ENCODE measurements at regions not wholly inside any gene's neighbourhood (a gene's known extent, or its start where the extent isn't known, plus 50 kb on each side); places are given as distances from the start of the nearest gene placed in this dataset. TPM values are rescaled to one million over a fixed set of nuclear protein-coding genes. Genes with fewer than 3 reads are reported as not detected.
A peak's percentile ranks its signal among the peaks of the same experiment; 100 is the strongest.
"Not testable (repeated sequence)": the region's sequence is repeated elsewhere in the genome, so short reads cannot be mapped to it uniquely, and the experiment has no call there.

DNA sequence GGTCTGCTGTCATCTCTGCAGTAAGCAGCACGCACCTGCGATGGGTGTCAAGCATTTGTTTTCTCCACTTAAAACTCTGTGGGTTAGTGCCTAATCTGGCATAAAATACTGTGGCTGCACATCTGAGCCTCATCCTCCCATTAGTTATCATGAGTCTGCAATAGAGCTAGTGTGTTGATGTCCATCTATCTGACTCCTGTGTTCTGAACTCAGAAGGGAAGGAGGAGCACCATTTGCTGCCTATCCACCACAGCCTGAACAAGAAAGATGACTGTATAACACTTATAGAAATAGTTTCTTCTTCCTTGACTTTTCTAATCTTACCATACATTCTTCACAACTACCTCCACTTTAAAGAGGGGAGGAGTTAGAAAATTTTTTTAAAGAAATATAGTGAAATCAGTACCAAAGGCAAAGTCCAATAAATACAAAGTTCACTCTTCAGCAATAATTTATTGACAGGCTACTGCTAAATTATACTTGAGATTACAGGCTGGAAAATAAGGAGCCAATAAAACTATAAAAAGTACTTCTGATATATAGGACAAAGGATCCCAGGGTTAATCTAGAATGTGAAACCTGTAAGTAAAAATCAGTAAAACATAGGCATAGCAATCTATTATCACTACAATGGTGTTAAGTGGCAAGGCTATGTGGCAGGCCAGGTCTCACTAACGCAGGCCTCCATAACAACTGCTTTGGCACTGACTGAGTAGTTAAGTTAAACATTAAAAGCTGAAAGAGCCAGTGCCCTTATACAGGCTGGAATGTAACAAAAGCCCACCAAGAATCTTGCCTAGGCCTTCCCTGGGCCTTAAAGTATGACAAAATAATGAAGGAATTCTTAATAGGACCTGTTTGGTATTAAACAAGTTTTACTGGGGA lies 70.2 kb downstream of the LGALS9C start:
- DNase-seq (ENCODE audit: low read depth); POLR2A ChIA-PET; H3K27me3 ChIP-seq (ENCODE audit: control insufficient read depth, insufficient read depth, low read length); CTCF ChIA-PET; H3K36me3 ChIP-seq (ENCODE audit: control insufficient read depth, insufficient read depth, low read length); H3K4me3 ChIP-seq (ENCODE audit: low read depth, low read length): not testable (repeated sequence)

DNA sequence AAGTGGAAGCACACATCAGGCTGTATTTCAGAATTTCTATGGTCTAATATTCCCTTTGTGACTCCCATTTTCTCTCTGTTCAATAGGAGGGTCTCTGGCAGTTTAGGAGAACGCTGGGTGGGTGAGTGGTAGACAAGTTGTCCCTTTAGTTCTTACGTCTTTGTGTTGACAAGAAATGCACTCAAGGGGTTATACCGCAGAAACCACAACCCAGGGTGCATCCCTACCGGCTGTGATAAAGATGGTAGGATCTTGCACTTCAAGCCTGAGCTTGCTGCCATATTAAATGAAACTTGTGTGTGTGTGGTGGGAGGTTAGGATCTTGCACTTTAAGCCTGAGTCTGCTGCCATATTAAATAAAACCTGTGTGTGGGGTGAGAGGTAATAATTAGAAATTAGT lies 80.5 kb downstream of the LGALS9C start:
- POLR2A ChIA-PET: not testable (repeated sequence)

DNA sequence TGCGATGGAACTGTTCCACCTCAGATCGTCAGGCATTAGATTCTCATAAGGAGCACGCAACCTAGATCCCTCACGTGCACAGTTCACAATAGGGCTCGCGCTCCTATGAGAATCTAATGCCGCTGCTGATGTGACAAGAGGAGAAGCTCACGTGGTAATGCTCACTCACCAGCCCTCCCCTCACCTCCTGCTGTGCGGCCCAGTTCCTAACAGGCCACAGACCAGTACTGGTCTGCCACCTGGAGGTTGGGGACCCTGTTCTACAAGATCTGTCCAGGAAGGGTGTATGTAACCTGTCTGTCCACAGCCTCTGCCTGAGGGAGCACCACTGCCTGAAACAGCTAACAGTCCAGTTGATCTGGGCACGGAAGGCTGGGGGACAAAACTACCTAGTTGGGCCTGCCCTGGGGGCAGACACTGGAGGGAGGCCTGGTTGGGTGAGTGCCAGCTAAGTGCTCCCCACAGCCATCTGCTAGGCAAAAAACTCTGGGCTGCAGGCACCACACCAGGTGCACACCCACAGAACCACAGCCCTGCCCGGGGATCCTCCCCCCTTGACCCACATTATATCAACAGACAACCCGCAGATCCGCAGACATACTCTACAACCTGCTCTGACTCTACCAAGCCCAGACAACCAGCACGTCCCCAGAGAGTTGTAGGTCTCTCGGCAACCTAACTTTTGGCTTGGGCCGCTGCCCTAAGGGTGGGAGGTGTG lies 80.7 kb downstream of the TBC1D28 start:
- H3K27me3 ChIP-seq (ENCODE audit: control insufficient read depth, insufficient read depth, low read length); CTCF ChIA-PET; H3K36me3 ChIP-seq (ENCODE audit: control insufficient read depth, insufficient read depth, low read length); POLR2A ChIA-PET; DNase-seq (ENCODE audit: low read depth); H3K4me3 ChIP-seq (ENCODE audit: low read depth, low read length): not testable (repeated sequence)

More for the DNA sequence above, 80.5 kb downstream of the LGALS9C start:
- H3K4me3 ChIP-seq (ENCODE audit: low read depth, low read length); H3K27me3 ChIP-seq (ENCODE audit: control insufficient read depth, insufficient read depth, low read length); H3K36me3 ChIP-seq (ENCODE audit: control insufficient read depth, insufficient read depth, low read length); CTCF ChIA-PET; DNase-seq (ENCODE audit: low read depth): not testable (repeated sequence)

DNA sequence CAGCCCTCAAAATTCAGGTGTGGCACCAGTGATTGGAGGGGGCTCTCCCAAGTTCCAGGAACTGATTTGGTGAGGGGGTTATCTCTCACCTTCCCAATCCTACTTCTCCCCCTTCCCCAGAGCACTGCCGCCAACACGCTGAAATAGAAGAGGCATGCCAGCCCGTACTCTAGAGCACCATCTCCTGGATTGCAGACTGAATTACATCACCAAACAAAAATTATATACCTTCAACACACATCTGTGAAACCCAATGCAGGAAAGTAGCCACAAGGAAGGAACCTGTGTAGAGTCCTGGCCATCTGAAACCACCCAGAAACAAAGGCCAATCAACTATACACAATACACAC lies 80.1 kb downstream of the TBC1D28 start:
- POLR2A ChIA-PET; H3K27me3 ChIP-seq (ENCODE audit: control insufficient read depth, insufficient read depth, low read length); DNase-seq (ENCODE audit: low read depth); CTCF ChIA-PET; H3K36me3 ChIP-seq (ENCODE audit: control insufficient read depth, insufficient read depth, low read length); H3K4me3 ChIP-seq (ENCODE audit: low read depth, low read length): not testable (repeated sequence)
- TF ChIP-seq, protein P1, sequence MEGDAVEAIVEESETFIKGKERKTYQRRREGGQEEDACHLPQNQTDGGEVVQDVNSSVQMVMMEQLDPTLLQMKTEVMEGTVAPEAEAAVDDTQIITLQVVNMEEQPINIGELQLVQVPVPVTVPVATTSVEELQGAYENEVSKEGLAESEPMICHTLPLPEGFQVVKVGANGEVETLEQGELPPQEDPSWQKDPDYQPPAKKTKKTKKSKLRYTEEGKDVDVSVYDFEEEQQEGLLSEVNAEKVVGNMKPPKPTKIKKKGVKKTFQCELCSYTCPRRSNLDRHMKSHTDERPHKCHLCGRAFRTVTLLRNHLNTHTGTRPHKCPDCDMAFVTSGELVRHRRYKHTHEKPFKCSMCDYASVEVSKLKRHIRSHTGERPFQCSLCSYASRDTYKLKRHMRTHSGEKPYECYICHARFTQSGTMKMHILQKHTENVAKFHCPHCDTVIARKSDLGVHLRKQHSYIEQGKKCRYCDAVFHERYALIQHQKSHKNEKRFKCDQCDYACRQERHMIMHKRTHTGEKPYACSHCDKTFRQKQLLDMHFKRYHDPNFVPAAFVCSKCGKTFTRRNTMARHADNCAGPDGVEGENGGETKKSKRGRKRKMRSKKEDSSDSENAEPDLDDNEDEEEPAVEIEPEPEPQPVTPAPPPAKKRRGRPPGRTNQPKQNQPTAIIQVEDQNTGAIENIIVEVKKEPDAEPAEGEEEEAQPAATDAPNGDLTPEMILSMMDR (IDR thresholded peaks at IDR 0.05; ENCODE audit: insufficient read depth, low read depth, low read length): peak; percentile 36

DNA sequence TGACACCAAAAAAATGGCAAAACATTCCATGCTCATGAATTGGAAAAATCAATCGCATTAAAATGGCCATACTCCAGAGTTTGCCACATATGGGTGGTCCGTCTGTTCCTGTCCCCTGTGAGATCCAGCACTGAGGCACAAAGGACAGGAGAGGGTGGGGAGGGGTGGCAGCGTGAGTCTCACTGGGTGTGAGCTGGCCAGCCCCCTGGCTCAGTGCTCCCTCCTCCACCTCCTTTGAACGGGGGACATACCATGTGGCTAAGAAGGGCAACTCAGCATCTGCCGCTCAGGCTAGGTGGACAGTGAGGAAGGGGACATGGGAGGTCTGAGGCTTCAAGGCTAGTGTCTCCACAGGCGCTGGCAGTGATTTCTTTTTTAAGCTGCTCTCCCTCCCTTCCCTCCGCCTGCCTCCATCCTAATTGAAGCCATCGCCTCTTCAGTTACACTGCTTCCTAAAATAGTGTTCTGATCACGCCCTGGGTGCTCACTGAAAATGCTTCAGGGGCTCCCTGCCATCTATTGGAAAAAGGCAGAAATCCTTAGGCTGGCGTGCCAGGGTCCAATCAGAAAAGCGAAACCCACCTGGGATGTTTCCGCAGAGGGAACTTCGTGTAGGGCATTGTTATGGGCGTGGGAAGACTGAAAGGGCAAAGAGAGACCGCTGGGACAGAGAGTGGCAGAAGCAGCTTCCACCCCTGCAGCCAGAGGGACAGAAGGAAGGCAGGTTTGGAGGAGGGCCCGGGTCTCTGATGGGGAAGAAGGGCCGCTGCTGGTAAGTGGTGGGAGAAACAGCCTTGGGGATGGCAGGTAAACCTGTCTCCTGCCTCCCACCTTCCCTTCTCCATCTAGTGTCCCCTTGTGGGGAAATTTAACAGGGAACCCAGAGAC lies 75.8 kb downstream of the TBC1D28 start:
- H3K4me3 ChIP-seq (ENCODE audit: low read depth, low read length); POLR2A ChIA-PET; H3K27me3 ChIP-seq (ENCODE audit: control insufficient read depth, insufficient read depth, low read length); DNase-seq (ENCODE audit: low read depth); H3K36me3 ChIP-seq (ENCODE audit: control insufficient read depth, insufficient read depth, low read length); CTCF ChIA-PET: not testable (repeated sequence)

DNA sequence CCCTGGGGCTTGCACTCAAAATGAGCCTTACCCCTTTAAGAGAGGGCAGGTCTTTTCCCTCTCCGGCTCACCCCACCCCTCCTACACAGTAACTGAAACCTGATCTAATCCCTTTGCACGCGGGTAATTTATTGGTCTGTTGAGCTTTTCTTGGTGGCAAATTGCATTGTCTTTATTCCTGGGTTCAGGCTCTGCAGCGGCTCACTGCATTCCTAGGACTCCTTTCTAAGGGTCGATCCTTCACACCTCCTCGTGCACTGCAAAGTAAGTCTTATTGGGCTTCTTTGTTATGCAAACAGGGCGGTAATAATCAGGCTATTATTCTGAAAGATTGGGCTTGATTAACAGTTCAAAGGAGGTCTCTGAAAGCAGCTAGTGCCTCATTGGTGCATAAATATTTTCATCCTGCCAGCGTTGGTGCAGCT lies 74.7 kb downstream of the TBC1D28 start:
- H3K36me3 ChIP-seq (ENCODE audit: control insufficient read depth, insufficient read depth, low read length); H3K27me3 ChIP-seq (ENCODE audit: control insufficient read depth, insufficient read depth, low read length); H3K4me3 ChIP-seq (ENCODE audit: low read depth, low read length); POLR2A ChIA-PET; CTCF ChIA-PET; DNase-seq (ENCODE audit: low read depth): not testable (repeated sequence)

DNA sequence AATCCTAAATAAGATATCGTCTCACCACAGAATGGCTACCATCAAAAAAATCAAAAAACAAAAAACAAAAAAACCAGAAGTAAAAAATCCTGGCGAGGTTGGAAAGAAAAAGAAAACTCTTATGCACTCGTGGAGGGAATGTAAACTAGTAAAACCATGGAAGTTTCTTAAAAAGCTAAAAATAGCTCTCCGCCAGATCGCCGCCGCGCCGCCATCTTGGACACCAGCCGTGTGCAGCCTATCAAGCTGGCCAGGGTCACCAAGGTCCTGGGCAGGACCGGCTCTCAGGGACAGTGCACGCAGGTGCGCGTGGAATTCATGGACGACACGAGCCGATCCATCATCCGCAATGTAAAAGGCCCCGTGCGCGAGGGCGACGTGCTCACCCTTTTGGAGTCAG lies 71.7 kb downstream of the TBC1D28 start:
- H3K27me3 ChIP-seq (ENCODE audit: control insufficient read depth, insufficient read depth, low read length); DNase-seq (ENCODE audit: low read depth); CTCF ChIA-PET; H3K4me3 ChIP-seq (ENCODE audit: low read depth, low read length); H3K36me3 ChIP-seq (ENCODE audit: control insufficient read depth, insufficient read depth, low read length); POLR2A ChIA-PET: not testable (repeated sequence)

DNA sequence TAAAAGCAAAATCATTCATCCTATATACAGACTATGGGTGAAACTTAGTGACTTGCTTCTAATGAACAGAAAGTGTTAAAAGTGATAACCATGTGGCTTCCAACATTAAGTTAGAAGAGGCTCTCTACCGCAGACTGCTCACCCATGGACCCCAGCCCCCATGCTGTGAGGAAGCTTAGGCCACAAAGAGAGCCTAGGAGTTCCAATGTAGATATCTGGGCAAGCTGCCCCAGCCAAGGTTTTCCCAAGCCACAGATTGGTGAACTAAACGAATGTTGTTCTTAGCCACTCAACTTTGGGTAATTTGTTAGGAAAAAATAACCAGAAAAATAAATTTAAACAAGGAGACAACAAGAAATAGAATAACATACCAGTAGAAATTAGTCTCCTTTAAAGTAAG lies 70.1 kb downstream of the TBC1D28 start:
- H3K36me3 ChIP-seq (ENCODE audit: control insufficient read depth, insufficient read depth, low read length); POLR2A ChIA-PET; H3K4me3 ChIP-seq (ENCODE audit: low read depth, low read length); H3K27me3 ChIP-seq (ENCODE audit: control insufficient read depth, insufficient read depth, low read length); CTCF ChIA-PET; DNase-seq (ENCODE audit: low read depth): not testable (repeated sequence)

Small RNA genes in the stretch of these regions (small RNA-seq; reads per million reads assigned to genes)
- not detected for gene AC107983.1 (ENCODE audit: insufficient read length, low read depth, low replicate concordance)

Measured in BJ (cell line).